ENCODE measurements at regions not wholly inside any gene's neighbourhood (a gene's known extent, or its start where the extent isn't known, plus 50 kb on each side); places are given as distances from the start of the nearest gene placed in this dataset.

- TF ChIP-seq CTCF (IDR thresholded peaks at IDR 0.05) (no peak), SIN3A (IDR thresholded peaks at IDR 0.05; ENCODE audit: borderline replicate concordance, insufficient read depth, low read depth, low read length) (no peak)
These were observed 1138.5 kb downstream of the CDH11 start for GRCh38 chr16:63983401-63983800.
